C4-2B (cell line): ENCODE measurements at regions not wholly inside any gene's neighbourhood (a gene's known extent, or its start where the extent isn't known, plus 50 kb on each side); places are given as distances from the start of the nearest gene placed in this dataset.

ENCODE experiments used
- CTCF ChIP-seq: fragments of 450-650 bp; conservative IDR thresholded peaks from 2 replicates; pipeline ENCODE4 v1.5.1; 2017; ENCODE audit warnings: mild to moderate bottlenecking
- ZFX ChIP-seq: fragments of 450-650 bp; IDR thresholded peaks from 2 replicates; pipeline ENCODE4 v1.6.1; 2017

DNA sequence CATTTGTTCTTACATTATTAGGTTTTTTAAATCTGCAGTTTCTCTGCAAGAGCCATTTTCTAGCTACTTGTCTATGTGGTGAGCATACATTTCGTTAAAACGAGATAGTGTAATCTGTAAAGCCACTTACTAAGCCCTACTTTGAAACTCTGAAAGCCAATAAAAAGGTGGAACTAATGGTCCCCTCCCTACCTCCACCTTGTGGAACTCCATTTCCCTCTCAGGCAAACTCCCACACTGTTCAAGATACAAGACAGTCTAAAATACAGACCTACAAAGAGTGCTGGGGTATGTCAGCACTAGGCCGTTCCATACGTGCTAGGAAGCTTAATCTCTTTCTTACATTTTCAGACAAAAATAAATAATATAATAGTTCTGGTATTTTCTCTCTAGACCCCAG lies 74.1 kb downstream of the DUSP6 start:
- TF ChIP-seq CTCF (no peak), ZFX (no peak)
